Spleen (tissue), 7 donors: ENCODE measurements at regions not wholly inside any gene's neighbourhood (a gene's known extent, or its start where the extent isn't known, plus 50 kb on each side); places are given as distances from the start of the nearest gene placed in this dataset.

ENCODE experiments used
- CTCF ChIP-seq, 11 experiments: fragments of 200-600 bp in 7 of 11; fragments of 450-650 bp in 4 of 11; sonication (generic) in 4 of 11; IDR thresholded peaks in 8 of 11; conservative IDR thresholded peaks in 3 of 11; 1 replicate in 7 of 11; 2 replicates in 4 of 11; pipeline versions ENCODE4 v1.4.0 to v1.8.0; 2016 to 2021; ENCODE audit warnings: antibody characterized with exemption in 11 of 11, inconsistent platforms in 4 of 11, mild to moderate bottlenecking in 1 of 11
- POLR2A ChIP-seq, 3 donors: fragments of 450-650 bp; IDR thresholded peaks; one replicate each; pipeline ENCODE4 v1.5.1; 2017; ENCODE audit warnings: antibody characterized with exemption in 3 of 3, mild to moderate bottlenecking in 1 of 3
- POLR2AphosphoS5 ChIP-seq, 3 donors: sonication (generic); formaldehyde crosslinking; IDR thresholded peaks; one replicate each; pipeline ENCODE4 v1.5.1; 2017; ENCODE audit warnings: antibody characterized with exemption in 3 of 3
- donor health status: DM: no; HTN: no; CAD: no; lungs with moderate emphysema.
- donor health status: DM: no; HTN: no; CAD: no.
- donor health status: DM: no; HTN: no; CAD: no.

GRCh38 chr6:90460051-90460450, 126.8 kb downstream of the MAP3K7 start:
- TF ChIP-seq POLR2A (IDR thresholded peaks at IDR 0.05) (no peak), CTCF (IDR thresholded peaks at IDR 0.05 in 8 of 11, conservative IDR thresholded peaks at IDR 0.05 in 3 of 11) (no peak), POLR2AphosphoS5 (IDR thresholded peaks at IDR 0.05) (no peak)
